ENCODE measurements at regions not wholly inside any gene's neighbourhood (a gene's known extent, or its start where the extent isn't known, plus 50 kb on each side); places are given as distances from the start of the nearest gene placed in this dataset.

GRCh38 chr12:42801271-42801670 lies 211.7 kb upstream of the PRICKLE1 start:
- H3K27ac ChIP-seq (ENCODE audit: low read length) = no peak overlapping the region
- no peaks in the 10 kb centered on the region for H3K36me3 ChIP-seq (ENCODE audit: insufficient read depth, low read length)
- H3K79me2 ChIP-seq (replicated peaks; ENCODE audit: insufficient read depth, low read length) = no peaks in the 10 kb centered on the region
- H3F3A ChIP-seq (ENCODE audit: insufficient read depth, low read length, poor library complexity, severe bottlenecking) = no peaks in the 10 kb centered on the region
- H3K4me3 ChIP-seq (ENCODE audit: low read length) = no peak overlapping the region
- H3K9ac ChIP-seq (ENCODE audit: low read length) = no peak overlapping the region
- no peaks in the 10 kb centered on the region for H3K9me3 ChIP-seq (ENCODE audit: low read length)
- no peak overlapping the region for H3K4me2 ChIP-seq (ENCODE audit: low read length)
- no peaks in the 10 kb centered on the region for H4K20me1 ChIP-seq (ENCODE audit: insufficient read depth)
- H3K27me3 ChIP-seq (ENCODE audit: insufficient read depth, low read depth, low read length) = no peaks in the 10 kb centered on the region
- TF ChIP-seq EP300 (conservative IDR thresholded peaks at IDR 0.05; ENCODE audit: poor library complexity, severe bottlenecking) (no peak), EZH2 (IDR thresholded peaks at IDR 0.05; ENCODE audit: borderline replicate concordance, insufficient read depth, low read length, poor library complexity, severe bottlenecking) (no peak), REST (IDR thresholded peaks at IDR 0.05; ENCODE audit: borderline replicate concordance) (no peak), CTCF (IDR thresholded peaks at IDR 0.05; ENCODE audit: poor library complexity, severe bottlenecking) (no peak), TAF1 (IDR thresholded peaks at IDR 0.05; ENCODE audit: low read depth) (no peak), MXI1 (conservative IDR thresholded peaks at IDR 0.05; ENCODE audit: poor library complexity, severe bottlenecking) (no peak), SMC3 (conservative IDR thresholded peaks at IDR 0.05; ENCODE audit: poor library complexity) (no peak), POLR2AphosphoS5 (IDR thresholded peaks at IDR 0.05) (no peak), RAD21 (conservative IDR thresholded peaks at IDR 0.05) (no peak)
- H2AFZ ChIP-seq (ENCODE audit: low read depth, low read length) = no peak overlapping the region
- H3K9me2 ChIP-seq (ENCODE audit: insufficient read depth, low read length) = no peaks in the 10 kb centered on the region

GRCh38 chr12:42799966-42800365 lies 210.4 kb upstream of the PRICKLE1 start:
- Histone ChIP-seq H3K27ac (ENCODE audit: low read length) (no peak overlapping the region), H3K9me2 (ENCODE audit: insufficient read depth, low read length) (no peaks in the 10 kb centered on the region), H3K9ac (ENCODE audit: low read length) (no peak overlapping the region), H3K4me2 (ENCODE audit: low read length) (no peak overlapping the region), H3K27me3 (ENCODE audit: insufficient read depth, low read depth, low read length) (no peaks in the 10 kb centered on the region), H4K20me1 (ENCODE audit: insufficient read depth) (no peaks in the 10 kb centered on the region), H3K79me2 (replicated peaks; ENCODE audit: insufficient read depth, low read length) (no peaks in the 10 kb centered on the region), H3K4me3 (ENCODE audit: low read length) (no peak overlapping the region), H2AFZ (ENCODE audit: low read depth, low read length) (no peak overlapping the region), H3F3A (ENCODE audit: insufficient read depth, low read length, poor library complexity, severe bottlenecking) (no peaks in the 10 kb centered on the region), H3K9me3 (ENCODE audit: low read length) (no peaks in the 10 kb centered on the region), H3K36me3 (ENCODE audit: insufficient read depth, low read length) (no peaks in the 10 kb centered on the region)
- TF ChIP-seq RAD21 (conservative IDR thresholded peaks at IDR 0.05) (no peak), SMC3 (conservative IDR thresholded peaks at IDR 0.05; ENCODE audit: poor library complexity) (no peak), REST (IDR thresholded peaks at IDR 0.05; ENCODE audit: borderline replicate concordance) (no peak), EZH2 (IDR thresholded peaks at IDR 0.05; ENCODE audit: borderline replicate concordance, insufficient read depth, low read length, poor library complexity, severe bottlenecking) (no peak)
